ENCODE measurements at regions not wholly inside any gene's neighbourhood (a gene's known extent, or its start where the extent isn't known, plus 50 kb on each side); places are given as distances from the start of the nearest gene placed in this dataset.
"Not testable (repeated sequence)": the region's sequence is repeated elsewhere in the genome, so short reads cannot be mapped to it uniquely, and the experiment has no call there.

- no peak for DNase-seq
Measured at GRCh38 chr4:101415962-101416361, 68.6 kb upstream of the PPP3CA start.

GRCh38 chr4:101414496-101414895 is 67.2 kb upstream of the PPP3CA start:
- DNase-seq: no peak

GRCh38 chr4:101411926-101412325 is 64.6 kb upstream of the PPP3CA start:
- DNase-seq: no peak

GRCh38 chr4:101411281-101411910 is 64.1 kb upstream of the PPP3CA start:
- DNase-seq: not testable (repeated sequence)

GRCh38 chr4:101400096-101400495 is 52.8 kb upstream of the PPP3CA start:
- no peak for DNase-seq

- DNase-seq: no peak
Measured at GRCh38 chr4:101398807-101399206, 51.5 kb upstream of the PPP3CA start.
